Renal pelvis (tissue), 1 donor: ENCODE measurements at regions not wholly inside any gene's neighbourhood (a gene's known extent, or its start where the extent isn't known, plus 50 kb on each side); places are given as distances from the start of the nearest gene placed in this dataset.

Source experiments
- DNase-seq: peaks from one replicate; pipeline ENCODE4 v3.0.0-alpha.2; 2013

GRCh38 chr16:73569266-73569980 lies 521.5 kb upstream of the ZFHX3 start:
- DNase-seq, result no peak

- DNase-seq, result no peak
Observed at GRCh38 chr16:73568769-73569168, 520.8 kb upstream of the ZFHX3 start.

- DNase-seq, result no peak
Observed at GRCh38 chr16:73565925-73566324, 518.0 kb upstream of the ZFHX3 start.

GRCh38 chr16:73565263-73565662 lies 517.3 kb upstream of the ZFHX3 start:
- no peak for DNase-seq

- DNase-seq, result no peak
Observed at GRCh38 chr16:73563709-73564108, 515.8 kb upstream of the ZFHX3 start.

GRCh38 chr16:73560497-73560896 lies 512.6 kb upstream of the ZFHX3 start:
- no peak for DNase-seq

- DNase-seq, result no peak
Observed at GRCh38 chr16:73558219-73558618, 510.3 kb upstream of the ZFHX3 start.

GRCh38 chr16:73553941-73554660 lies 506.2 kb upstream of the ZFHX3 start:
- no peak for DNase-seq

- no peak for DNase-seq
Observed at GRCh38 chr16:73549984-73550631, 502.2 kb upstream of the ZFHX3 start.

- DNase-seq, result no peak
Observed at GRCh38 chr16:73547552-73548403, 499.9 kb upstream of the ZFHX3 start.

- DNase-seq, result no peak
Observed at GRCh38 chr16:73546341-73546845, 498.5 kb upstream of the ZFHX3 start.

- no peak for DNase-seq
Observed at GRCh38 chr16:73545755-73546154, 497.8 kb upstream of the ZFHX3 start.

GRCh38 chr16:73545290-73545689 lies 497.4 kb upstream of the ZFHX3 start:
- no peak for DNase-seq

- DNase-seq, result no peak
Observed at GRCh38 chr16:73544826-73545225, 496.9 kb upstream of the ZFHX3 start.

GRCh38 chr16:73543970-73544599 lies 496.2 kb upstream of the ZFHX3 start:
- DNase-seq, result no peak

- DNase-seq, result no peak
Observed at GRCh38 chr16:73543331-73543969, 495.5 kb upstream of the ZFHX3 start.

GRCh38 chr16:73542885-73543284 lies 495.0 kb upstream of the ZFHX3 start:
- DNase-seq, result no peak

- DNase-seq, result no peak
Observed at GRCh38 chr16:73537921-73538320, 490.0 kb upstream of the ZFHX3 start.

- no peak for DNase-seq
Observed at GRCh38 chr16:73536931-73537330, 489.0 kb upstream of the ZFHX3 start.

GRCh38 chr16:73531021-73531420 lies 483.1 kb upstream of the ZFHX3 start:
- no peak for DNase-seq

GRCh38 chr16:73530529-73530928 lies 482.6 kb upstream of the ZFHX3 start:
- no peak for DNase-seq
